ENCODE measurements at regions not wholly inside any gene's neighbourhood (a gene's known extent, or its start where the extent isn't known, plus 50 kb on each side); places are given as distances from the start of the nearest gene placed in this dataset.
"Not testable (repeated sequence)": the region's sequence is repeated elsewhere in the genome, so short reads cannot be mapped to it uniquely, and the experiment has no call there.

GRCh38 chr13:50129081-50129705 lies 113.9 kb downstream of the KCNRG start:
- peak overlapping the region; percentile 77 for H3K4me3 Mint-ChIP-seq
- no peaks in the 10 kb centered on the region for H3K9me3 Mint-ChIP-seq
- peaks cover 12% of the 10 kb centered on the region for H3K36me3 Mint-ChIP-seq (ENCODE audit: low read depth)
- H3K4me1 Mint-ChIP-seq (ENCODE audit: low read depth) = peaks cover 66% of the 10 kb centered on the region
- intact Hi-C loops (cut with micrococcal nuclease) = loop anchor here (5.0 kb wide), 1 partner anchor 783 kb away; no protein-coding TSS in a partner anchor
- H3K27me3 Mint-ChIP-seq = peaks cover 52% of the 10 kb centered on the region
- peak overlapping the region; percentile 76 for H3K27ac Mint-ChIP-seq

- Mint-ChIP-seq H3K36me3 (ENCODE audit: low read depth) (peaks cover 11% of the 10 kb centered on the region), H3K4me3 (peak overlapping the region; percentile 77), H3K27me3 (peaks cover 57% of the 10 kb centered on the region), H3K4me1 (ENCODE audit: low read depth) (peaks cover 66% of the 10 kb centered on the region), H3K9me3 (no peaks in the 10 kb centered on the region), H3K27ac (peak overlapping the region; percentile 76)
- intact Hi-C loops (cut with micrococcal nuclease) = loop anchor here (5.0 kb wide), 2 partner anchors 93 to 783 kb away; no protein-coding TSS in a partner anchor
Observed at GRCh38 chr13:50129706-50130122, 114.5 kb downstream of the KCNRG start.

- Mint-ChIP-seq H3K4me3 (peak overlapping the region; percentile 77), H3K4me1 (ENCODE audit: low read depth) (peaks cover 66% of the 10 kb centered on the region)
Observed at GRCh38 chr13:50130123-50130946, 115.1 kb downstream of the KCNRG start.

GRCh38 chr13:50131920-50132903 lies 117.0 kb downstream of the KCNRG start:
- Mint-ChIP-seq H3K4me3 (peak overlapping the region; percentile 62), H3K9me3 (no peaks in the 10 kb centered on the region), H3K4me1 (ENCODE audit: low read depth) (peaks cover 52% of the 10 kb centered on the region), H3K27ac (no peak overlapping the region), H3K27me3 (peaks cover 57% of the 10 kb centered on the region), H3K36me3 (ENCODE audit: low read depth) (no peaks in the 10 kb centered on the region)
- intact Hi-C loops (cut with micrococcal nuclease) = loop anchor here (5.0 kb wide), 1 partner anchor 90 kb away; no protein-coding TSS in a partner anchor

More at GRCh38 chr13:50130123-50130946, 115.1 kb downstream of the KCNRG start:
- Mint-ChIP-seq H3K27me3 (peaks cover 59% of the 10 kb centered on the region), H3K27ac (peak overlapping the region; percentile 76), H3K36me3 (ENCODE audit: low read depth) (peaks cover 6% of the 10 kb centered on the region), H3K9me3 (no peaks in the 10 kb centered on the region)
- intact Hi-C loops (cut with micrococcal nuclease) = loop anchor here (5.0 kb wide), 1 partner anchor 92 kb away; no protein-coding TSS in a partner anchor

GRCh38 chr13:50132904-50133357 lies 117.7 kb downstream of the KCNRG start:
- H3K27ac Mint-ChIP-seq = no peak overlapping the region

GRCh38 chr13:50133358-50133953 lies 118.2 kb downstream of the KCNRG start:
- intact Hi-C loops (cut with micrococcal nuclease) = loop anchor here (5.0 kb wide), 1 partner anchor 89 kb away; no protein-coding TSS in a partner anchor
- Mint-ChIP-seq H3K4me1 (ENCODE audit: low read depth) (peaks cover 43% of the 10 kb centered on the region), H3K27me3 (peaks cover 48% of the 10 kb centered on the region), H3K36me3 (ENCODE audit: low read depth) (no peaks in the 10 kb centered on the region), H3K27ac (no peak overlapping the region), H3K4me3 (no peak overlapping the region), H3K9me3 (no peaks in the 10 kb centered on the region)

More at GRCh38 chr13:50132904-50133357, 117.7 kb downstream of the KCNRG start:
- peak overlapping the region; percentile 62 for H3K4me3 Mint-ChIP-seq
- peaks cover 44% of the 10 kb centered on the region for H3K4me1 Mint-ChIP-seq (ENCODE audit: low read depth)
- intact Hi-C loops (cut with micrococcal nuclease) = loop anchor here (5.0 kb wide), 1 partner anchor 89 kb away; no protein-coding TSS in a partner anchor
- no peaks in the 10 kb centered on the region for H3K9me3 Mint-ChIP-seq
- H3K27me3 Mint-ChIP-seq = peaks cover 50% of the 10 kb centered on the region
- H3K36me3 Mint-ChIP-seq (ENCODE audit: low read depth) = no peaks in the 10 kb centered on the region

GRCh38 chr13:50136226-50136625 lies 121.0 kb downstream of the KCNRG start:
- peaks cover 34% of the 10 kb centered on the region for H3K27me3 Mint-ChIP-seq
- intact Hi-C loops (cut with micrococcal nuclease) = no loop called here
- no peak overlapping the region for H3K4me3 Mint-ChIP-seq
- H3K9me3 Mint-ChIP-seq = no peaks in the 10 kb centered on the region
- H3K4me1 Mint-ChIP-seq (ENCODE audit: low read depth) = peaks cover 38% of the 10 kb centered on the region
- no peaks in the 10 kb centered on the region for H3K36me3 Mint-ChIP-seq (ENCODE audit: low read depth)
- no peak overlapping the region for H3K27ac Mint-ChIP-seq

GRCh38 chr13:50136678-50137077 lies 121.4 kb downstream of the KCNRG start:
- no peaks in the 10 kb centered on the region for H3K36me3 Mint-ChIP-seq (ENCODE audit: low read depth)
- no peak overlapping the region for H3K4me3 Mint-ChIP-seq
- H3K4me1 Mint-ChIP-seq (ENCODE audit: low read depth) = peaks cover 38% of the 10 kb centered on the region
- H3K27me3 Mint-ChIP-seq = peaks cover 33% of the 10 kb centered on the region
- no peaks in the 10 kb centered on the region for H3K9me3 Mint-ChIP-seq
- intact Hi-C loops (cut with micrococcal nuclease) = no loop called here
- H3K27ac Mint-ChIP-seq = no peak overlapping the region

- H3K9me3 Mint-ChIP-seq; H3K36me3 Mint-ChIP-seq (ENCODE audit: low read depth); H3K27ac Mint-ChIP-seq; H3K27me3 Mint-ChIP-seq; intact Hi-C loops (cut with micrococcal nuclease); H3K4me3 Mint-ChIP-seq: not testable (repeated sequence)
- peaks cover 36% of the 10 kb centered on the region for H3K4me1 Mint-ChIP-seq (ENCODE audit: low read depth)
Observed at GRCh38 chr13:50139435-50139934, 124.2 kb downstream of the KCNRG start.

GRCh38 chr13:50140153-50140552 lies 124.9 kb downstream of the KCNRG start:
- H3K4me3 Mint-ChIP-seq = no peak overlapping the region
- no peaks in the 10 kb centered on the region for H3K9me3 Mint-ChIP-seq
- no peaks in the 10 kb centered on the region for H3K27me3 Mint-ChIP-seq
- H3K4me1 Mint-ChIP-seq (ENCODE audit: low read depth) = peaks cover 36% of the 10 kb centered on the region
- H3K27ac Mint-ChIP-seq = peak overlapping the region; percentile 81
- intact Hi-C loops (cut with micrococcal nuclease) = no loop called here
- no peaks in the 10 kb centered on the region for H3K36me3 Mint-ChIP-seq (ENCODE audit: low read depth)

GRCh38 chr13:50140581-50141374 lies 125.5 kb downstream of the KCNRG start:
- peaks cover 36% of the 10 kb centered on the region for H3K4me1 Mint-ChIP-seq (ENCODE audit: low read depth)
- peak overlapping the region; percentile 81 for H3K27ac Mint-ChIP-seq
- no peaks in the 10 kb centered on the region for H3K36me3 Mint-ChIP-seq (ENCODE audit: low read depth)
- peak overlapping the region; percentile 9 for H3K4me3 Mint-ChIP-seq
- H3K9me3 Mint-ChIP-seq = no peaks in the 10 kb centered on the region
- intact Hi-C loops (cut with micrococcal nuclease) = no loop called here
- H3K27me3 Mint-ChIP-seq = no peaks in the 10 kb centered on the region

- Mint-ChIP-seq H3K4me3 (peak overlapping the region; percentile 30), H3K36me3 (ENCODE audit: low read depth) (no peaks in the 10 kb centered on the region), H3K9me3 (no peaks in the 10 kb centered on the region), H3K27ac (peak overlapping the region; percentile 81), H3K4me1 (ENCODE audit: low read depth) (peaks cover 36% of the 10 kb centered on the region), H3K27me3 (no peaks in the 10 kb centered on the region)
- intact Hi-C loops (cut with micrococcal nuclease) = no loop called here
Observed at GRCh38 chr13:50141375-50141975, 126.2 kb downstream of the KCNRG start.

Measured in dendritic cell treated with granulocyte-macrophage colony-stimulating factor and Interleukin-4, amounts not matched to agents 40 ng/mL and 50 ng/mL, for 4 days (primary cell).